ENCODE measurements at regions not wholly inside any gene's neighbourhood (a gene's known extent, or its start where the extent isn't known, plus 50 kb on each side); places are given as distances from the start of the nearest gene placed in this dataset.

GRCh38 chr4:71095545-71095944 lies 102.1 kb downstream of the DCK start:
- no peak for TF ChIP-seq CTCF (IDR thresholded peaks at IDR 0.05)
- no peak for TF ChIP-seq SP1 (CRISPR knock-in tag; conservative IDR thresholded peaks at IDR 0.05)
- no peak for TF ChIP-seq MLX (CRISPR knock-in tag; IDR thresholded peaks at IDR 0.05)
